LNCaP clone FGC (cell line): ENCODE measurements at regions not wholly inside any gene's neighbourhood (a gene's known extent, or its start where the extent isn't known, plus 50 kb on each side); places are given as distances from the start of the nearest gene placed in this dataset.

Experiments
- DNase-seq: peaks from one replicate; pipeline ENCODE4 v3.0.0-alpha.2; 2011; ENCODE audit warnings: low read depth
- H3K4me3 ChIP-seq: 2 replicates; pipeline ENCODE4 v1.5.1; 2011; ENCODE audit warnings: mild to moderate bottlenecking, low read depth, low read length, control low read depth
- CTCF ChIP-seq: IDR thresholded peaks from 2 replicates; pipeline ENCODE4 v1.5.1; 2012; ENCODE audit warnings: mild to moderate bottlenecking; ENCODE audit not compliant: control insufficient read depth, insufficient read depth; ENCODE audit errors: extremely low read depth

- no peak for DNase-seq
- H3K4me3 ChIP-seq, result no peak overlapping the region
- TF ChIP-seq CTCF, result no peak
These were observed 333.1 kb downstream of the RND3 start for GRCh38 chr2:150154308-150154797.

- H3K4me3 ChIP-seq, result no peak overlapping the region
- DNase-seq, result no peak
- TF ChIP-seq CTCF, result no peak
These were observed 333.7 kb downstream of the RND3 start for GRCh38 chr2:150153646-150154307.

- no peak overlapping the region for H3K4me3 ChIP-seq
- no peak for TF ChIP-seq CTCF
- DNase-seq, result no peak
These were observed 335.2 kb downstream of the RND3 start for GRCh38 chr2:150152230-150152629.

GRCh38 chr2:150150144-150150543 is 337.3 kb downstream of the RND3 start:
- no peak overlapping the region for H3K4me3 ChIP-seq
- no peak for DNase-seq
- TF ChIP-seq CTCF, result no peak

GRCh38 chr2:150147889-150148683 is 339.4 kb downstream of the RND3 start:
- DNase-seq, result no peak
- no peak for TF ChIP-seq CTCF
- H3K4me3 ChIP-seq, result no peak overlapping the region

- no peak overlapping the region for H3K4me3 ChIP-seq
- TF ChIP-seq CTCF, result no peak
- no peak for DNase-seq
These were observed 340.6 kb downstream of the RND3 start for GRCh38 chr2:150146879-150147278.

GRCh38 chr2:150145299-150145692 is 342.2 kb downstream of the RND3 start:
- no peak for TF ChIP-seq CTCF
- DNase-seq, result no peak
- H3K4me3 ChIP-seq, result no peak overlapping the region
